ENCODE measurements at regions not wholly inside any gene's neighbourhood (a gene's known extent, or its start where the extent isn't known, plus 50 kb on each side); places are given as distances from the start of the nearest gene placed in this dataset.
A peak's percentile ranks its signal among the peaks of the same experiment; 100 is the strongest.

DNA sequence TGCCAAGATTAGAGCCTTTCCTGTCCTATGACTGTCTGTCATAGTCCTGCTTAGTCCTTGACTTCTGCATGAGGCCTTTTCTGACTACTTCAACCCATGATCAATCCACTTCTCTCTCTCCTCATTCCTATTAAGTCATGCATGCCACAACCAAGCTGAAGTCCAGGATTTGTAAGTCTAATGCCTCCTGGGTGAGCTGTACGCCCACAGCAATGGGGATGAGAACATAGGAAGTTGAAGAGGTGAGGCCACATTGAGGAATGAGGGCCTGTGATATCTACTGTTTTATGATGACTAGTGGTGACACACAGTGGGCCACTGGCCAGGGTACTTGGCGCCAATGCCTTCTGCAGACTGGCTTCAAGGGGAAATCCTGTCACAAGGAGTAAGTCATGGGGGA, 994.1 kb upstream of the TMEM132C start:
- Histone ChIP-seq H3K36me3 (ENCODE audit: control insufficient read depth in 4 of 4, insufficient read depth in 4 of 4, low read length in 3 of 4) (no peaks in the 10 kb centered on the region), H3K27me3 (replicated peaks in 2 of 5; ENCODE audit: control insufficient read depth in 4 of 5, insufficient read depth in 5 of 5, low read length in 4 of 5) (peaks cover 0 to 2% (median 0%) of the 10 kb centered on the region in 5 experiments), H3K9me3 (ENCODE audit: control extremely low read depth in 1 of 5, control insufficient read depth in 4 of 5, insufficient read depth in 2 of 5, low read depth in 1 of 5, low read length in 4 of 5) (no peaks in the 10 kb centered on the region), H3K27ac (ENCODE audit: insufficient read depth in 1 of 2, low read depth in 1 of 2, low read length in 2 of 2, poor library complexity in 1 of 2, severe bottlenecking in 2 of 2) (no peak overlapping the region), H3K4me1 (ENCODE audit: control extremely low read depth in 1 of 4, control insufficient read depth in 4 of 4, insufficient read depth in 4 of 4, low read length in 3 of 4) (no peaks in the 10 kb centered on the region), H3K4me3 (ENCODE audit: control insufficient read depth in 1 of 7, extremely low read depth in 1 of 7, insufficient read depth in 4 of 7, low read depth in 2 of 7, low read length in 6 of 7) (no peak overlapping the region)
- no peak for DNase-seq
- ChIA-PET POLR2A (no interaction called here), CTCF (no interaction called here)
- 93% methylated on average over 2 of the region's 2 CpGs for WGBS (ENCODE audit: insufficient coverage)

DNA sequence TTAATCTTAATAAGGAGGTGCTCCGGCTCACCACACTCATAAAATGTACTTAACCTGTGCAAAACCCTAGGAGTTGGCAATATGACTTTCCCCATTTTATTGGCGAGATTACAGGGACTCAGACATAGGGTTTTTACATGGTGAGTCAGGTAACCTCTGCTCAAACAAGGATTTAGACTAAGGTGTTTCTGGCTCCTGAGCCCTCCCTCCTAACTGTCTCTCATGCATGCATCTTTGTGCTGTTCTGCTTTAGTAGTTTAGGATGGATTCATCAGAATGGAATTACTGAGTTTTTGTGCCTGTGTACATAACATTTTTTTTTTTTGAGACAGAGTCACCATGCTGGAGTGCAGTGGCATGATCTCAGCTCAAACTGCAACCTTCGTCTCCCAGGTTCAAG, 993.3 kb upstream of the TMEM132C start:
- CTCF ChIA-PET = interaction anchor here (1.0 kb wide), 1 partner anchor 20 kb away, joined by 3 read pairs; no protein-coding TSS in a partner anchor
- no peaks in the 10 kb centered on the region for H3K36me3 ChIP-seq (ENCODE audit: control insufficient read depth in 4 of 4, insufficient read depth in 4 of 4, low read length in 3 of 4)
- H3K4me1 ChIP-seq (ENCODE audit: control extremely low read depth in 1 of 4, control insufficient read depth in 4 of 4, insufficient read depth in 4 of 4, low read length in 3 of 4) = no peaks in the 10 kb centered on the region
- H3K9me3 ChIP-seq (ENCODE audit: control extremely low read depth in 1 of 5, control insufficient read depth in 4 of 5, insufficient read depth in 2 of 5, low read depth in 1 of 5, low read length in 4 of 5) = no peaks in the 10 kb centered on the region
- WGBS (ENCODE audit: insufficient coverage) = 90% methylated on average over 3 of the region's 3 CpGs
- peaks cover 0 to 5% (median 0%) of the 10 kb centered on the region in 5 experiments for H3K27me3 ChIP-seq (replicated peaks in 2 of 5; ENCODE audit: control insufficient read depth in 4 of 5, insufficient read depth in 5 of 5, low read length in 4 of 5)
- no peak for DNase-seq
- no peak overlapping the region for H3K27ac ChIP-seq (ENCODE audit: insufficient read depth in 1 of 2, low read depth in 1 of 2, low read length in 2 of 2, poor library complexity in 1 of 2, severe bottlenecking in 2 of 2)
- no peak overlapping the region for H3K4me3 ChIP-seq (ENCODE audit: control insufficient read depth in 1 of 7, extremely low read depth in 1 of 7, insufficient read depth in 4 of 7, low read depth in 2 of 7, low read length in 6 of 7)
- POLR2A ChIA-PET = no interaction called here

DNA sequence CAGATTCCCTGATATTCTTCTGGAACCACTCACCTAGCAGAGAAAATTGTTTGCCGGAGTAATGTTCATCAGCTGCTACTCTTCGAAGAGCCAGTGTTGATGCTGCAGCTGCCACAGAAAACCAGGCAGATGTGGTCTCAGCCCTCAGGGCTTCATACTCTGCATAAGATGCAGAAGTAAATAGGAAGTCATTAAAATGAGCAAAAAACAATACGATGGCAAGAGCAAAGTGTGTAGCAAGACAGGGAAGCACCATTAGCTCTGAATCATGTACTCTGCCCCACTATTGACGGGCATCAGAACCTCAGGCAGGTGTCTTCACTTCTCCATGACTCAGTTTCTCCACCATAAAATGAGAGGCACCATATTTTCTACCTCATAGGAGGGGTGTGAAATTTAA, 991.6 kb upstream of the TMEM132C start:
- CTCF ChIA-PET = no interaction called here
- H3K4me1 ChIP-seq (ENCODE audit: control extremely low read depth in 1 of 4, control insufficient read depth in 4 of 4, insufficient read depth in 4 of 4, low read length in 3 of 4) = no peaks in the 10 kb centered on the region

DNA sequence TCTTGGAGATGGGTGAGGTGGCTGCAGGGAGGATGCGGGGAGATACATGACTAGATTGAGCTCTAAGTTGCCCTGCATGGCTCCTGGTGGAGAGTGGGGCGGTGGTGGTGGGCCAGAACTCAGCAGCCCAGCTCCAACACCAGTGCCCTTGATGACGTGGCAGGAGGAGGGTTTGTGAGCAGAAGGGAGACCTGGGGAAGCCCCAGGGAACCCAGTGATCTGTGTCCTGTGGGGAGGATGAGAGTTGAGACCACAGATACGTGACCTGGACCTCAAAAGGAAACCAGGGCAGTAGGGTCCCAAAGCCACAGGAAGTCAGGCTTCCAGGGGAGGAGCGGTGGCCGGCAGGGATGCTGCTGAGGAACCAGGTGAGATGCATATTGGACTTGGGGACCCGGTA, 989.1 kb upstream of the TMEM132C start:
- Histone ChIP-seq H3K27me3 (replicated peaks in 2 of 5; ENCODE audit: control insufficient read depth in 4 of 5, insufficient read depth in 5 of 5, low read length in 4 of 5) (peaks cover 0 to 7% (median 0%) of the 10 kb centered on the region in 5 experiments), H3K4me3 (ENCODE audit: control insufficient read depth in 1 of 7, extremely low read depth in 1 of 7, insufficient read depth in 4 of 7, low read depth in 2 of 7, low read length in 6 of 7) (no peak overlapping the region), H3K36me3 (ENCODE audit: control insufficient read depth in 4 of 4, insufficient read depth in 4 of 4, low read length in 3 of 4) (no peaks in the 10 kb centered on the region), H3K27ac (ENCODE audit: insufficient read depth in 1 of 2, low read depth in 1 of 2, low read length in 2 of 2, poor library complexity in 1 of 2, severe bottlenecking in 2 of 2) (no peak overlapping the region), H3K9me3 (ENCODE audit: control extremely low read depth in 1 of 5, control insufficient read depth in 4 of 5, insufficient read depth in 2 of 5, low read depth in 1 of 5, low read length in 4 of 5) (no peaks in the 10 kb centered on the region), H3K4me1 (ENCODE audit: control extremely low read depth in 1 of 4, control insufficient read depth in 4 of 4, insufficient read depth in 4 of 4, low read length in 3 of 4) (peaks cover 0 to 2% (median 0%) of the 10 kb centered on the region in 4 experiments)
- 57% methylated on average over 6 of the region's 7 CpGs for WGBS (ENCODE audit: insufficient coverage)
- DNase-seq = no peak
- ChIA-PET POLR2A (no interaction called here), CTCF (interaction anchor here (1.5 kb wide), 1 partner anchor 11 kb away, joined by 3 read pairs; no protein-coding TSS in a partner anchor)

More for the DNA sequence above, 991.6 kb upstream of the TMEM132C start:
- Histone ChIP-seq H3K9me3 (ENCODE audit: control extremely low read depth in 1 of 5, control insufficient read depth in 4 of 5, insufficient read depth in 2 of 5, low read depth in 1 of 5, low read length in 4 of 5) (no peaks in the 10 kb centered on the region), H3K36me3 (ENCODE audit: control insufficient read depth in 4 of 4, insufficient read depth in 4 of 4, low read length in 3 of 4) (no peaks in the 10 kb centered on the region), H3K4me3 (ENCODE audit: control insufficient read depth in 1 of 7, extremely low read depth in 1 of 7, insufficient read depth in 4 of 7, low read depth in 2 of 7, low read length in 6 of 7) (no peak overlapping the region), H3K27ac (ENCODE audit: insufficient read depth in 1 of 2, low read depth in 1 of 2, low read length in 2 of 2, poor library complexity in 1 of 2, severe bottlenecking in 2 of 2) (no peak overlapping the region), H3K27me3 (replicated peaks in 2 of 5; ENCODE audit: control insufficient read depth in 4 of 5, insufficient read depth in 5 of 5, low read length in 4 of 5) (peaks cover 0 to 7% (median 0%) of the 10 kb centered on the region in 5 experiments)
- 100% methylated on average over 3 of the region's 4 CpGs for WGBS (ENCODE audit: insufficient coverage)
- no peak for DNase-seq
- POLR2A ChIA-PET = no interaction called here

DNA sequence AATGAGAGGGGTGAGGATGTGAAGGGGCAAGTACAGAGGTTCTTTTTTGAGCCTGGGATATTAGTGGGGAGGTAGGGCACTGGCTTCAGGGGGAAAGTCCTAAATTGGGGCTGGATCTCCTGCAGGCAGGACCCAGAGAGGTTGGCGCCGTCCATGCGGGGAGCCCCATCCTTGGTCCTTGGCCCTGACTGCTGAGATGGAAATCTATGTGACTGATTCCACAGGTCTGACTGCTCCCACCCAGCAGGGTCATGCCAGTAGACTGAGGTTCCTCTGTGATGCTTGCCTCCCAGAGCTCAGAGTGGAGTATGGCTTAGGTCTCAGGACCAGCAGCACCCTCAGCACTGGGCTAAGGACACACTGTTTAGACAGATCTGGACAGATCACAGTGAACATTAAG, 988.6 kb upstream of the TMEM132C start:
- ChIA-PET CTCF (interaction anchor here (1.5 to 4.5 kb wide), 2 partner anchors 12 to 13 kb away, joined by 3 to 32 read pairs; no protein-coding TSS in a partner anchor), POLR2A (no interaction called here)
- WGBS (ENCODE audit: insufficient coverage) = 93% methylated on average over 3 of the region's 3 CpGs
- Histone ChIP-seq H3K27ac (ENCODE audit: insufficient read depth in 1 of 2, low read depth in 1 of 2, low read length in 2 of 2, poor library complexity in 1 of 2, severe bottlenecking in 2 of 2) (no peak overlapping the region), H3K4me3 (ENCODE audit: control insufficient read depth in 1 of 7, extremely low read depth in 1 of 7, insufficient read depth in 4 of 7, low read depth in 2 of 7, low read length in 6 of 7) (no peak overlapping the region), H3K4me1 (ENCODE audit: control extremely low read depth in 1 of 4, control insufficient read depth in 4 of 4, insufficient read depth in 4 of 4, low read length in 3 of 4) (peaks cover 0 to 2% (median 0%) of the 10 kb centered on the region in 4 experiments), H3K27me3 (replicated peaks in 2 of 5; ENCODE audit: control insufficient read depth in 4 of 5, insufficient read depth in 5 of 5, low read length in 4 of 5) (peaks cover 0 to 7% (median 0%) of the 10 kb centered on the region in 5 experiments), H3K9me3 (ENCODE audit: control extremely low read depth in 1 of 5, control insufficient read depth in 4 of 5, insufficient read depth in 2 of 5, low read depth in 1 of 5, low read length in 4 of 5) (no peaks in the 10 kb centered on the region), H3K36me3 (ENCODE audit: control insufficient read depth in 4 of 4, insufficient read depth in 4 of 4, low read length in 3 of 4) (no peaks in the 10 kb centered on the region)
- no peak for DNase-seq

DNA sequence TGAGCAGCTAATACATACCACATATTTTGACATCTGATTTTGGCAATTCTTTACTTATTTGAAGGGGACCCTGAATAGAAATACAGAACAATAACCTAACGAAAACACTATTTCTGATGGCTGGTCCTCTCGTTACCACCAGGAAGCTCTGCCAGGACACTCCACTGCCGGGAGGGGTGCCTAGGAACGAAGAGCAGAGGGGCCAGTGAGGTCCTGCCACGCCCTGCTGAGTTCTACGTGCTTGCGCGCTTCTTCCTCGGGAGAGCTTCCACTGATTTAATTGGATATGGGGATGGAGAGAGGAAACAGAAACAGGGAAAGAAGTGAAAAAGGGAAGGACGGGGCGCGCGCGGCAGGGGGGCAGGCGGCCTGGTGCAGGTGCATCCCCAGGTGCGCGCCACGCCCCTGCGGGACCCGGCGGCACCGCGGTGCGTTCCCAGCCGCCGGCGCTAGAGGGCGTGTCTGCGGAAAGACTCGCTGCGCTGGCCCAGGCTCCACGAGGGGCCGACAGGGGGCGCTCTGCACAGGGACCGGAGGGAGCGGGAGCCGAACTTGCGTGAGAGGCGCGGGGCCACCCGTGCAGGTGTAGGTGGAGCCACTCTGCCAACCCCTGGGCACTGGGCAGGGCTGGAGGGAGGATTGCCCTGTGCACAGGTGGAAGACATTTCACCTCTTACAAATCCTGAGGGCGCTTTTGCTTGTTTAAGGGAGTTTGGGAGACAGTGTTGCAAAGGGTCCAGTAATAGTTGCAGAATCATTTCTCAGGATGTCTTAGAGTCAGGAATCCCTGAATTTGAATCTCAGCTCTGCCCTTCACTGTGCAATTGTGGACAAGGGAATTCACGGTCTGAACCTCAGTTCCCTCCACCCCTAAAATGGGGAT, 986.3 kb upstream of the TMEM132C start:
- DNase-seq = peak; percentile 48 to 69 (median 59)
- CTCF ChIA-PET = interaction anchor here (0.8 to 4.5 kb wide), 6 partner anchors 11 to 449 kb away, joined by 3 to 32 read pairs (median 3); no protein-coding TSS in a partner anchor

More for the DNA sequence above, 986.3 kb upstream of the TMEM132C start:
- Histone ChIP-seq H3K27me3 (replicated peaks in 2 of 5; ENCODE audit: control insufficient read depth in 4 of 5, insufficient read depth in 5 of 5, low read length in 4 of 5) (peaks cover 0 to 5% (median 0%) of the 10 kb centered on the region in 5 experiments), H3K4me3 (ENCODE audit: control insufficient read depth in 1 of 7, extremely low read depth in 1 of 7, insufficient read depth in 4 of 7, low read depth in 2 of 7, low read length in 6 of 7) (no peak overlapping the region), H3K36me3 (ENCODE audit: control insufficient read depth in 4 of 4, insufficient read depth in 4 of 4, low read length in 3 of 4) (no peaks in the 10 kb centered on the region), H3K27ac (ENCODE audit: insufficient read depth in 1 of 2, low read depth in 1 of 2, low read length in 2 of 2, poor library complexity in 1 of 2, severe bottlenecking in 2 of 2) (no peak overlapping the region), H3K9me3 (ENCODE audit: control extremely low read depth in 1 of 5, control insufficient read depth in 4 of 5, insufficient read depth in 2 of 5, low read depth in 1 of 5, low read length in 4 of 5) (no peaks in the 10 kb centered on the region), H3K4me1 (ENCODE audit: control extremely low read depth in 1 of 4, control insufficient read depth in 4 of 4, insufficient read depth in 4 of 4, low read length in 3 of 4) (peaks cover 0 to 2% (median 0%) of the 10 kb centered on the region in 4 experiments)
- WGBS (ENCODE audit: insufficient coverage) = 14% methylated on average over 32 of the region's 43 CpGs
- POLR2A ChIA-PET = no interaction called here

Data from common myeloid progenitor, CD34-positive (primary cell).